IMR-90 (cell line): ENCODE measurements at regions not wholly inside any gene's neighbourhood (a gene's known extent, or its start where the extent isn't known, plus 50 kb on each side); places are given as distances from the start of the nearest gene placed in this dataset.

Source experiments
- ATAC-seq: fragments of 200-7000 bp; cut with Tn5 transposase; 2 replicates; pipeline ENCODE4 v1.9.1; 2020; ENCODE audit warnings: low read depth, mild to moderate bottlenecking, moderate library complexity
- BruUV-seq: library from RNA; stranded (reverse); fragments of 400-500 nt; replicated peaks from 2 replicates; lab custom pipeline; 2021; lab: Mats Ljungman, UMichigan
- CTCF ChIA-PET: fragments of 300-600 bp; formaldehyde crosslinking; extraction: SDS; loops from one replicate; lab custom pipeline; 2021; ENCODE audit warnings: antibody characterized with exemption; lab: Yijun Ruan, JAX
- POLR2A ChIA-PET: fragments of 300-600 bp; sonication (Branson Sonifier 250); formaldehyde crosslinking; loops from one replicate; lab custom pipeline; 2022; ENCODE audit warnings: antibody characterized with exemption; ENCODE audit not compliant: unreplicated experiment; lab: Charles Lee
- DNase-seq: peaks from one replicate; pipeline ENCODE4 v3.0.0; 2013
- H2AFZ ChIP-seq: replicated peaks from 2 replicates; pipeline ENCODE3; 2013; ENCODE audit warnings: low read length, mild to moderate bottlenecking; ENCODE audit not compliant: poor library complexity
- H2AK5ac ChIP-seq: 2 replicates; pipeline ENCODE4 v1.6.1; 2013; ENCODE audit warnings: low read depth, low read length, inconsistent platforms
- H2AK9ac ChIP-seq: replicated peaks from 2 replicates; pipeline ENCODE3; 2013; ENCODE audit warnings: mild to moderate bottlenecking, low read depth, low read length, moderate library complexity; ENCODE audit not compliant: poor library complexity
- H2BK120ac ChIP-seq: 2 replicates; pipeline ENCODE4 v1.6.1; 2013; ENCODE audit warnings: low read depth, low read length, inconsistent platforms
- H2BK15ac ChIP-seq: 3 replicates; pipeline ENCODE4 v1.6.1; 2013; ENCODE audit warnings: low read depth, low read length, inconsistent platforms
- H2BK20ac ChIP-seq: 2 replicates; pipeline ENCODE4 v1.6.1; 2013; ENCODE audit warnings: low read depth, mild to moderate bottlenecking, inconsistent platforms, low read length, moderate library complexity
- H2BK5ac ChIP-seq: 2 replicates; pipeline ENCODE4 v1.6.1; 2013; ENCODE audit warnings: mild to moderate bottlenecking, low read depth, low read length, inconsistent platforms; ENCODE audit not compliant: poor library complexity, severe bottlenecking
- H3K14ac ChIP-seq: replicated peaks from 2 replicates; pipeline ENCODE4 v1.6.1; 2013; ENCODE audit warnings: low read depth, low read length, inconsistent platforms
- H3K18ac ChIP-seq: 2 replicates; pipeline ENCODE4 v1.6.1; 2013; ENCODE audit warnings: low read depth, low read length, control low read depth
- H3K23ac ChIP-seq: 2 replicates; pipeline ENCODE4 v1.6.1; 2013; ENCODE audit warnings: low read depth, low read length, inconsistent platforms
- H3K27ac ChIP-seq: 2 replicates; pipeline ENCODE4 v1.5.1; 2013; ENCODE audit warnings: mild to moderate bottlenecking, control low read depth, low read length; ENCODE audit not compliant: insufficient read depth
- H3K27me3 ChIP-seq: 2 replicates; pipeline ENCODE4 v1.6.1; 2013; ENCODE audit warnings: low read length; ENCODE audit not compliant: control insufficient read depth, insufficient read depth
- H3K36me3 ChIP-seq: 2 replicates; pipeline ENCODE4 v1.6.1; 2013; ENCODE audit warnings: low read length, mixed read lengths; ENCODE audit not compliant: control insufficient read depth, insufficient read depth
- H3K4ac ChIP-seq: 2 replicates; pipeline ENCODE4 v1.6.1; 2013; ENCODE audit warnings: low read depth, low read length, inconsistent platforms
- H3K4me1 ChIP-seq: 2 replicates; pipeline ENCODE4 v1.6.1; 2013; ENCODE audit warnings: low read length, mixed read lengths; ENCODE audit not compliant: control insufficient read depth, insufficient read depth
- H3K4me2 ChIP-seq: 2 replicates; pipeline ENCODE4 v1.6.1; 2013; ENCODE audit warnings: low read depth, mild to moderate bottlenecking, control low read depth, low read length, moderate library complexity
- H3K4me3 ChIP-seq: 2 replicates; pipeline ENCODE4 v1.5.1; 2013; ENCODE audit warnings: low read depth, mild to moderate bottlenecking, control low read depth, low read length, moderate library complexity; ENCODE audit not compliant: insufficient read depth
- H3K56ac ChIP-seq: 2 replicates; pipeline ENCODE4 v1.6.1; 2013; ENCODE audit warnings: low read length, inconsistent platforms; ENCODE audit not compliant: insufficient read depth; ENCODE audit errors: extremely low read depth
- H3K79me1 ChIP-seq, 2 experiments: 2 replicates each; pipeline ENCODE4 v1.6.1; 2013; ENCODE audit warnings: low read length in 2 of 2, inconsistent platforms in 1 of 2, low read depth in 1 of 2
- H3K9ac ChIP-seq: 2 replicates; pipeline ENCODE4 v1.6.1; 2013; ENCODE audit warnings: low read depth, low read length, control low read depth
- H3K9me1 ChIP-seq: 2 replicates; pipeline ENCODE4 v1.6.1; 2013; ENCODE audit warnings: low read length, inconsistent platforms; ENCODE audit not compliant: insufficient read depth
- H3K9me3 ChIP-seq: 2 replicates; pipeline ENCODE4 v1.6.1; 2013; ENCODE audit warnings: low read length; ENCODE audit not compliant: control insufficient read depth, insufficient read depth
- H4K20me1 ChIP-seq: 2 replicates; pipeline ENCODE4 v1.6.1; 2013; ENCODE audit warnings: low read length, inconsistent platforms; ENCODE audit not compliant: insufficient read depth
- H4K5ac ChIP-seq: 2 replicates; pipeline ENCODE4 v1.6.1; 2013; ENCODE audit warnings: mild to moderate bottlenecking, low read depth, low read length, control low read depth
- H4K8ac ChIP-seq, 2 experiments: 2 replicates each; pipeline ENCODE4 v1.6.1; 2013; ENCODE audit warnings: low read depth in 2 of 2, low read length in 2 of 2, control low read depth in 1 of 2, inconsistent platforms in 1 of 2
- H4K91ac ChIP-seq: 2 replicates; pipeline ENCODE4 v1.6.1; 2013; ENCODE audit warnings: low read depth, low read length, inconsistent platforms; ENCODE audit not compliant: insufficient read depth
- BHLHE40 ChIP-seq: fragments of 150-350 bp; IDR thresholded peaks from 2 replicates; pipeline ENCODE4 v1.6.1; 2016; ENCODE audit warnings: mild to moderate bottlenecking, low read depth, low read length
- CEBPB ChIP-seq: IDR thresholded peaks from 2 replicates; pipeline ENCODE4 v1.6.1; 2012; ENCODE audit warnings: low read depth, low read length, improper control_type of control experiment
- CHD1 ChIP-seq: IDR thresholded peaks from 2 replicates; pipeline ENCODE4 v1.6.1; 2012; ENCODE audit warnings: low read depth, low read length, improper control_type of control experiment
- FOS ChIP-seq: fragments of 150-350 bp; IDR thresholded peaks from 2 replicates; pipeline ENCODE4 v1.6.1; 2016; ENCODE audit warnings: low read depth, low read length
- MAFK ChIP-seq: IDR thresholded peaks from 2 replicates; pipeline ENCODE4 v1.6.1; 2012; ENCODE audit warnings: low read depth, low read length, improper control_type of control experiment
- MAZ ChIP-seq: IDR thresholded peaks from 2 replicates; pipeline ENCODE4 v1.6.1; 2012; ENCODE audit warnings: low read depth, mild to moderate bottlenecking, low read length, improper control_type of control experiment, moderate library complexity, borderline replicate concordance
- MXI1 ChIP-seq: IDR thresholded peaks from 2 replicates; pipeline ENCODE4 v1.6.1; 2012; ENCODE audit warnings: low read depth, mild to moderate bottlenecking, low read length, moderate library complexity, borderline replicate concordance
- NFE2L2 ChIP-seq: fragments of 150-350 bp; IDR thresholded peaks from 2 replicates; pipeline ENCODE4 v1.6.1; 2016; ENCODE audit warnings: low read depth, mild to moderate bottlenecking, low read length
- POLR2A ChIP-seq: IDR thresholded peaks from 2 replicates; pipeline ENCODE4 v1.6.1; 2012; ENCODE audit warnings: mild to moderate bottlenecking, low read depth, low read length
- RAD21 ChIP-seq: IDR thresholded peaks from 2 replicates; pipeline ENCODE4 v1.6.1; 2012; ENCODE audit warnings: low read length, improper control_type of control experiment
- RCOR1 ChIP-seq: IDR thresholded peaks from 2 replicates; pipeline ENCODE4 v1.6.1; 2012; ENCODE audit warnings: mild to moderate bottlenecking, low read length, improper control_type of control experiment; ENCODE audit not compliant: insufficient replicate concordance
- RFX5 ChIP-seq: IDR thresholded peaks from 2 replicates; pipeline ENCODE4 v1.8.0; 2012; ENCODE audit warnings: low read depth, mild to moderate bottlenecking, low read length, moderate library complexity
- SMC3 ChIP-seq: fragments of 150-350 bp; IDR thresholded peaks from 2 replicates; pipeline ENCODE4 v1.6.1; 2016; ENCODE audit warnings: low read depth, mild to moderate bottlenecking, antibody characterized with exemption, low read length, moderate library complexity
- WGBS, 2 experiments: methylation state at CpG; one replicate each; pipeline versions ENCODE4 v1.1.5 to v1.1.7; 2013; ENCODE audit warnings: missing lambda C conversion rate in 2 of 2; ENCODE audit not compliant: insufficient read length in 1 of 2; ENCODE audit errors: extremely low coverage in 2 of 2; 5-methylcytosine and 5-hydroxymethylcytosine counted together
- dilution Hi-C: fragments of 300-500 bp; cut with HindIII; formaldehyde crosslinking; loops from one replicate; pipeline ENCODE4 v1.14.3; 2018; ENCODE audit warnings: low sequenced_read_pairs; ENCODE audit not compliant: unreplicated experiment
- in situ Hi-C: fragments of 300-500 bp; cut with MboI; formaldehyde crosslinking; loops from 3 replicates; pipeline ENCODE4 v1.14.3; 2019; ENCODE audit warnings: low sequenced_read_pairs, inconsistent platforms, mixed read lengths
- intact Hi-C: fragments of 100-400 bp; cut with micrococcal nuclease; formaldehyde crosslinking; loops from 2 replicates; pipeline ENCODE4 v1.10.0; 2022
- TF ChIP-seq, protein P1 (sequence below): fragments of 150-350 bp; IDR thresholded peaks from 2 replicates; pipeline ENCODE4 v1.6.1; 2017; ENCODE audit warnings: mild to moderate bottlenecking, antibody characterized with exemption, low read length, low read depth
- TF ChIP-seq, protein P2 (sequence below): fragments of 150-350 bp; IDR thresholded peaks from 2 replicates; pipeline ENCODE4 v1.6.1; 2016; ENCODE audit warnings: low read depth, mild to moderate bottlenecking, low read length, moderate library complexity, borderline replicate concordance
- TF ChIP-seq, protein P3 (sequence below): conservative IDR thresholded peaks from 2 replicates; pipeline ENCODE4 v1.5.1; 2012; ENCODE audit warnings: mild to moderate bottlenecking, low read depth, low read length, improper control_type of control experiment

DNA sequence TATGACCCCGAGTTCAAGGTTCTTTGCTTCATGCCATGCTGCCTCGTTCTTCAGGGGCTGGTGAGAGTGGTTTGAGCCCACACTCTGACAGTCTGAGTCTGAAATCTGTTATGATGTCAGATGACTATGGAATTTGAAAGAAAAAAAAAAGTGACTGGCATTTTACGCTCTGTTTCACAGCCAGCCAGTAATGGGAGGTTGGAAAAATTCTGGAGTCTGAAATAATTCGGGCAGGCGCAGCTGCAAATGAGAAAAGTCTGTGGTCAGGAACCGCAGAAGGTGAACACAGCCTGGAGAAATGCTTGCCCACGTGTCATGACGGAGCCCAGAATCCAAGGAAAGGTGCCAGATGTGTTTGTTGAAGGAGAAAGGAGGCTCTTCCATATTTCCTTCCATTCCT, 269.8 kb upstream of the PWP1 start:
- no peak for DNase-seq
- dilution Hi-C loops: no loop called here
- Histone ChIP-seq H2BK15ac (0 out of 3 replicates have a peak overlapping the region, but pooled peaks have one; percentile 31), H4K20me1 (no peaks in the 10 kb centered on the region), H3K9ac (no peak overlapping the region), H2BK5ac (no peak overlapping the region), H3K36me3 (no peaks in the 10 kb centered on the region), H2AK9ac (no peak overlapping the region), H4K8ac (no peak overlapping the region), H3K23ac (no peak overlapping the region), H3K4ac (no peak overlapping the region), H2AK5ac (0 out of 2 replicates have a peak overlapping the region, but pooled peaks have one; percentile 44), H2AFZ (no peak overlapping the region), H3K56ac (no peak overlapping the region), H3K4me2 (no peak overlapping the region), H3K4me1 (peaks cover 14% of the 10 kb centered on the region), H3K4me3 (no peak overlapping the region), H3K14ac (no peak overlapping the region), H2BK120ac (no peak overlapping the region), H3K27ac (no peak overlapping the region), H3K9me1 (peaks cover 14% of the 10 kb centered on the region), H3K27me3 (no peaks in the 10 kb centered on the region), H4K91ac (peak overlapping the region; percentile 62; the same call in 1 of the 2 replicates), H2BK20ac (peak overlapping the region; percentile 54), H3K9me3 (no peaks in the 10 kb centered on the region), H3K18ac (peak overlapping the region; percentile 43; the same call in 1 of the 2 replicates), H3K79me1 (no peaks in the 10 kb centered on the region), H4K5ac (no peak overlapping the region)
- 90% methylated on average over 4 of the region's 8 CpGs; no CpG with 5 or more reads in 1 of the 2 experiments for WGBS, 2 experiments
- POLR2A ChIA-PET: no interaction called here
- intact Hi-C loops: no loop called here
- TF ChIP-seq POLR2A: no peak
- no peak for TF ChIP-seq MAZ
- TF ChIP-seq MXI1: no peak
- no peak for TF ChIP-seq RAD21
- TF ChIP-seq, protein P1, sequence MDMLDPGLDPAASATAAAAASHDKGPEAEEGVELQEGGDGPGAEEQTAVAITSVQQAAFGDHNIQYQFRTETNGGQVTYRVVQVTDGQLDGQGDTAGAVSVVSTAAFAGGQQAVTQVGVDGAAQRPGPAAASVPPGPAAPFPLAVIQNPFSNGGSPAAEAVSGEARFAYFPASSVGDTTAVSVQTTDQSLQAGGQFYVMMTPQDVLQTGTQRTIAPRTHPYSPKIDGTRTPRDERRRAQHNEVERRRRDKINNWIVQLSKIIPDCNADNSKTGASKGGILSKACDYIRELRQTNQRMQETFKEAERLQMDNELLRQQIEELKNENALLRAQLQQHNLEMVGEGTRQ: no peak
- TF ChIP-seq RCOR1: no peak
- TF ChIP-seq, protein P2, sequence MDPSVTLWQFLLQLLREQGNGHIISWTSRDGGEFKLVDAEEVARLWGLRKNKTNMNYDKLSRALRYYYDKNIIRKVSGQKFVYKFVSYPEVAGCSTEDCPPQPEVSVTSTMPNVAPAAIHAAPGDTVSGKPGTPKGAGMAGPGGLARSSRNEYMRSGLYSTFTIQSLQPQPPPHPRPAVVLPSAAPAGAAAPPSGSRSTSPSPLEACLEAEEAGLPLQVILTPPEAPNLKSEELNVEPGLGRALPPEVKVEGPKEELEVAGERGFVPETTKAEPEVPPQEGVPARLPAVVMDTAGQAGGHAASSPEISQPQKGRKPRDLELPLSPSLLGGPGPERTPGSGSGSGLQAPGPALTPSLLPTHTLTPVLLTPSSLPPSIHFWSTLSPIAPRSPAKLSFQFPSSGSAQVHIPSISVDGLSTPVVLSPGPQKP: no peak
- no peak for TF ChIP-seq RFX5
- no peak for TF ChIP-seq FOS
- no peak for TF ChIP-seq BHLHE40
- TF ChIP-seq, protein P3, sequence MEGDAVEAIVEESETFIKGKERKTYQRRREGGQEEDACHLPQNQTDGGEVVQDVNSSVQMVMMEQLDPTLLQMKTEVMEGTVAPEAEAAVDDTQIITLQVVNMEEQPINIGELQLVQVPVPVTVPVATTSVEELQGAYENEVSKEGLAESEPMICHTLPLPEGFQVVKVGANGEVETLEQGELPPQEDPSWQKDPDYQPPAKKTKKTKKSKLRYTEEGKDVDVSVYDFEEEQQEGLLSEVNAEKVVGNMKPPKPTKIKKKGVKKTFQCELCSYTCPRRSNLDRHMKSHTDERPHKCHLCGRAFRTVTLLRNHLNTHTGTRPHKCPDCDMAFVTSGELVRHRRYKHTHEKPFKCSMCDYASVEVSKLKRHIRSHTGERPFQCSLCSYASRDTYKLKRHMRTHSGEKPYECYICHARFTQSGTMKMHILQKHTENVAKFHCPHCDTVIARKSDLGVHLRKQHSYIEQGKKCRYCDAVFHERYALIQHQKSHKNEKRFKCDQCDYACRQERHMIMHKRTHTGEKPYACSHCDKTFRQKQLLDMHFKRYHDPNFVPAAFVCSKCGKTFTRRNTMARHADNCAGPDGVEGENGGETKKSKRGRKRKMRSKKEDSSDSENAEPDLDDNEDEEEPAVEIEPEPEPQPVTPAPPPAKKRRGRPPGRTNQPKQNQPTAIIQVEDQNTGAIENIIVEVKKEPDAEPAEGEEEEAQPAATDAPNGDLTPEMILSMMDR: no peak
- TF ChIP-seq SMC3: no peak
- no peak for TF ChIP-seq CEBPB
- no peak for TF ChIP-seq MAFK
- no peak for TF ChIP-seq NFE2L2
- no peak for TF ChIP-seq CHD1
- no peak for ATAC-seq
- no TSS peak for BruUV-seq
- CTCF ChIA-PET: interaction anchor here (0.7 to 1.2 kb wide), 4 partner anchors 14 to 52 kb away, joined by 3 read pairs; no protein-coding TSS in a partner anchor
- in situ Hi-C loops: loop anchor here (10.0 kb wide), 1 partner anchor 189 kb away; no protein-coding TSS in a partner anchor
